HepG2 (cell line): ENCODE measurements at regions not wholly inside any gene's neighbourhood (a gene's known extent, or its start where the extent isn't known, plus 50 kb on each side); places are given as distances from the start of the nearest gene placed in this dataset.

Experiments
- CEBPB ChIP-seq: IDR thresholded peaks from 2 replicates; pipeline ENCODE4 v1.6.1; 2011; ENCODE audit warnings: low read depth, low read length, improper control_type of control experiment, borderline replicate concordance
- EZH2 ChIP-seq: conservative IDR thresholded peaks from 2 replicates; pipeline ENCODE4 v1.6.1; 2012; ENCODE audit warnings: mild to moderate bottlenecking, low read depth, low read length, moderate library complexity
- FOXA3 ChIP-seq: IDR thresholded peaks from 2 replicates; pipeline ENCODE4 v1.6.1; 2016; ENCODE audit warnings: missing genetic modification reagents, missing compliant biosample characterization
- IRX3 ChIP-seq: sonication (generic); formaldehyde crosslinking; IDR thresholded peaks from 2 replicates; pipeline ENCODE4 v1.8.1; 2023; ENCODE audit warnings: mild to moderate bottlenecking, low read depth, missing genetic modification reagents, borderline replicate concordance
- PAX8 ChIP-seq: sonication (generic); formaldehyde crosslinking; IDR thresholded peaks from 2 replicates; pipeline ENCODE4 v1.8.0; 2022; ENCODE audit warnings: mild to moderate bottlenecking, missing genetic modification reagents, borderline replicate concordance
- ZFP36 ChIP-seq: fragments of 150-350 bp; IDR thresholded peaks from 2 replicates; pipeline ENCODE4 v1.6.1; 2018; ENCODE audit warnings: borderline replicate concordance, low read length, low read depth; ENCODE audit not compliant: partially characterized antibody
- ZFX ChIP-seq: sonication (generic); formaldehyde crosslinking; IDR thresholded peaks from 2 replicates; pipeline ENCODE4 v1.4.0; 2020; ENCODE audit warnings: mild to moderate bottlenecking, low read depth, missing genetic modification reagents, moderate library complexity
- ZNF552 ChIP-seq: sonication (generic); formaldehyde crosslinking; IDR thresholded peaks from 2 replicates; pipeline ENCODE4 v1.9.0; 2022; ENCODE audit warnings: missing genetic modification reagents, mild to moderate bottlenecking, borderline replicate concordance
- ZNF589 ChIP-seq: sonication (generic); formaldehyde crosslinking; conservative IDR thresholded peaks from 2 replicates; pipeline ENCODE4 v1.8.0; 2022; ENCODE audit warnings: mild to moderate bottlenecking, moderate library complexity, missing genetic modification reagents
- ZNF670 ChIP-seq: sonication (generic); formaldehyde crosslinking; IDR thresholded peaks from 2 replicates; pipeline ENCODE4 v1.8.0; 2022; ENCODE audit warnings: mild to moderate bottlenecking, missing genetic modification reagents, borderline replicate concordance
- ZNF776 ChIP-seq: sonication (generic); formaldehyde crosslinking; IDR thresholded peaks from 2 replicates; pipeline ENCODE4 v1.4.0; 2020; ENCODE audit warnings: mild to moderate bottlenecking, missing genetic modification reagents
- TF ChIP-seq, protein P1 (sequence below): IDR thresholded peaks from 2 replicates; pipeline ENCODE4 v1.6.1; 2012; ENCODE audit warnings: inconsistent platforms
- TF ChIP-seq, protein P2 (sequence below): sonication (generic); formaldehyde crosslinking; IDR thresholded peaks from 2 replicates; pipeline ENCODE4 v1.5.0; 2020; ENCODE audit warnings: mild to moderate bottlenecking, missing genetic modification reagents, moderate library complexity

DNA sequence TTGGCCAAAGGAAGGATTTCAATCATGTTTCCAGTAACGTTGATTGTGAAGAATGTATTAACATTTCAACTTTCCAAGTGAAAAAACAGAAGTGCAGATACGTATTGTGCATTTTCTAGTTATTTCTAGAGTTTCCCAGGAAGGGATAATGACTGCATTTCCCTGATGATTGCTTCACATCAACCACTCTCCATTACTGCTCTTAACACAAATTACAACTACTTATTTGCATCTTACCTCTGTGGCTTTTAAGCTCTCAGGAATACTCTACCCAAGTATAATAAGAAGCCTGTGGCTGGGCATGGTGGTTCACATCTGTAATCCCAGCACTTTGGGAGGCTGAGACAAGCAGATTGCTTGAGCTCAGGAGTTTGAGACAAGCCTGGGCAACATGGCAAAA, 582.5 kb downstream of the ZNF385D start:
- no peak for TF ChIP-seq PAX8 (CRISPR knock-in tag)
- TF ChIP-seq EZH2: no peak
- TF ChIP-seq ZNF552: no peak
- no peak for TF ChIP-seq ZNF589 (CRISPR knock-in tag)
- TF ChIP-seq, protein P1, sequence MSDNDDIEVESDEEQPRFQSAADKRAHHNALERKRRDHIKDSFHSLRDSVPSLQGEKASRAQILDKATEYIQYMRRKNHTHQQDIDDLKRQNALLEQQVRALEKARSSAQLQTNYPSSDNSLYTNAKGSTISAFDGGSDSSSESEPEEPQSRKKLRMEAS: no peak
- no peak for TF ChIP-seq ZNF776
- no peak for TF ChIP-seq FOXA3 (CRISPR knock-in tag)
- TF ChIP-seq, protein P2, sequence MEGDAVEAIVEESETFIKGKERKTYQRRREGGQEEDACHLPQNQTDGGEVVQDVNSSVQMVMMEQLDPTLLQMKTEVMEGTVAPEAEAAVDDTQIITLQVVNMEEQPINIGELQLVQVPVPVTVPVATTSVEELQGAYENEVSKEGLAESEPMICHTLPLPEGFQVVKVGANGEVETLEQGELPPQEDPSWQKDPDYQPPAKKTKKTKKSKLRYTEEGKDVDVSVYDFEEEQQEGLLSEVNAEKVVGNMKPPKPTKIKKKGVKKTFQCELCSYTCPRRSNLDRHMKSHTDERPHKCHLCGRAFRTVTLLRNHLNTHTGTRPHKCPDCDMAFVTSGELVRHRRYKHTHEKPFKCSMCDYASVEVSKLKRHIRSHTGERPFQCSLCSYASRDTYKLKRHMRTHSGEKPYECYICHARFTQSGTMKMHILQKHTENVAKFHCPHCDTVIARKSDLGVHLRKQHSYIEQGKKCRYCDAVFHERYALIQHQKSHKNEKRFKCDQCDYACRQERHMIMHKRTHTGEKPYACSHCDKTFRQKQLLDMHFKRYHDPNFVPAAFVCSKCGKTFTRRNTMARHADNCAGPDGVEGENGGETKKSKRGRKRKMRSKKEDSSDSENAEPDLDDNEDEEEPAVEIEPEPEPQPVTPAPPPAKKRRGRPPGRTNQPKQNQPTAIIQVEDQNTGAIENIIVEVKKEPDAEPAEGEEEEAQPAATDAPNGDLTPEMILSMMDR (CRISPR knock-in tag): no peak
- no peak for TF ChIP-seq ZFP36
- TF ChIP-seq CEBPB: no peak
- no peak for TF ChIP-seq IRX3
- no peak for TF ChIP-seq ZFX
- TF ChIP-seq ZNF670: no peak
